Keratinocyte (primary cell): ENCODE measurements at regions not wholly inside any gene's neighbourhood (a gene's known extent, or its start where the extent isn't known, plus 50 kb on each side); places are given as distances from the start of the nearest gene placed in this dataset.

ENCODE experiments used
- DNase-seq: peaks from one replicate; pipeline ENCODE4 v3.0.0-alpha.2; 2011; ENCODE audit warnings: low read depth, missing footprints, low spot score
- FAIRE-seq: peaks from 2 replicates; lab custom pipeline; 2011; peaks lifted over from hg19 to GRCh38; lab: Jason Lieb, UNC
- H2AFZ ChIP-seq: 2 replicates; pipeline ENCODE4 v1.6.0; 2012; ENCODE audit warnings: low read length, control low read depth, inconsistent platforms; ENCODE audit not compliant: control insufficient read depth
- H3K27ac ChIP-seq: 2 replicates; pipeline ENCODE4 v1.5.1; 2011; ENCODE audit warnings: low read length; ENCODE audit not compliant: control insufficient read depth, insufficient read depth
- H3K27me3 ChIP-seq: 3 replicates; pipeline ENCODE4 v1.6.0; 2011; ENCODE audit warnings: low read length; ENCODE audit not compliant: control insufficient read depth, insufficient read depth; ENCODE audit errors: extremely low read depth
- H3K36me3 ChIP-seq, 2 experiments: 2 replicates in 1 of 2; 3 replicates in 1 of 2; pipeline ENCODE4 v1.5.1; 2011; ENCODE audit warnings: low read length in 2 of 2, mild to moderate bottlenecking in 1 of 2; ENCODE audit not compliant: control insufficient read depth in 2 of 2, insufficient read depth in 2 of 2; ENCODE audit errors: extremely low read depth in 1 of 2
- H3K4me1 ChIP-seq: 3 replicates; pipeline ENCODE4 v1.5.1; 2011; ENCODE audit warnings: low read length; ENCODE audit not compliant: control insufficient read depth, insufficient read depth; ENCODE audit errors: extremely low read depth
- H3K4me2 ChIP-seq: 3 replicates; pipeline ENCODE4 v1.6.0; 2011; ENCODE audit warnings: low read depth, low read length; ENCODE audit not compliant: control insufficient read depth, insufficient read depth; ENCODE audit errors: extremely low read depth
- H3K4me3 ChIP-seq, 3 experiments: fragments of 200-600 bp in 1 of 3; sonication (generic) in 1 of 3; 2 replicates in 2 of 3; 3 replicates in 1 of 3; pipeline ENCODE4 v1.5.1; 2011 to 2016; ENCODE audit warnings: low read length in 3 of 3, mild to moderate bottlenecking in 3 of 3, control low read depth in 2 of 3, inconsistent platforms in 1 of 3, low read depth in 1 of 3, mixed read lengths in 1 of 3, mixed run types in 1 of 3, moderate library complexity in 1 of 3; ENCODE audit not compliant: control insufficient read depth in 2 of 3, insufficient read depth in 2 of 3; ENCODE audit errors: extremely low read depth in 1 of 3
- H3K79me2 ChIP-seq: 2 replicates; pipeline ENCODE4 v1.6.0; 2012; ENCODE audit warnings: low read length; ENCODE audit not compliant: control insufficient read depth, insufficient read depth
- H3K9ac ChIP-seq: 3 replicates; pipeline ENCODE4 v1.6.0; 2011; ENCODE audit warnings: low read length; ENCODE audit not compliant: control insufficient read depth, insufficient read depth; ENCODE audit errors: extremely low read depth
- H3K9me1 ChIP-seq: 3 replicates; pipeline ENCODE4 v1.6.0; 2011; ENCODE audit warnings: low read length; ENCODE audit not compliant: control insufficient read depth, insufficient read depth; ENCODE audit errors: extremely low read depth
- H3K9me3 ChIP-seq: 2 replicates; pipeline ENCODE4 v1.5.1; 2012; ENCODE audit warnings: low read depth, low read length; ENCODE audit not compliant: control insufficient read depth
- H4K20me1 ChIP-seq: 3 replicates; pipeline ENCODE4 v1.6.0; 2011; ENCODE audit warnings: low read length; ENCODE audit not compliant: control insufficient read depth, insufficient read depth; ENCODE audit errors: extremely low read depth
- CTCF ChIP-seq, 3 experiments: IDR thresholded peaks in 1 of 3; conservative IDR thresholded peaks in 1 of 3; optimal IDR thresholded peaks in 1 of 3; 2 replicates in 2 of 3; 3 replicates in 1 of 3; pipeline versions ENCODE3 to v1.5.1; 2011; ENCODE audit warnings: low read length in 3 of 3, mild to moderate bottlenecking in 3 of 3, moderate library complexity in 2 of 3, control low read depth in 1 of 3, inconsistent platforms in 1 of 3; ENCODE audit not compliant: insufficient read depth in 2 of 3; ENCODE audit errors: extremely low read depth in 1 of 3
- EZH2 ChIP-seq: IDR thresholded peaks from one replicate; pipeline ENCODE4 v1.6.1; 2012; ENCODE audit warnings: inconsistent platforms, mild to moderate bottlenecking, low read length, moderate library complexity
- dilution Hi-C: fragments of 300-500 bp; cut with MboI; formaldehyde crosslinking; loops from one replicate; pipeline ENCODE4 v1.7.0; 2020; ENCODE audit warnings: low sequenced_read_pairs; ENCODE audit not compliant: extremely low pct_ligation_motif_present

GRCh38 chr13:106700007-106700406 lies 132.1 kb upstream of the ARGLU1 start:
- Histone ChIP-seq H3K4me2 (no peak overlapping the region), H3K27me3 (no peaks in the 10 kb centered on the region), H3K4me1 (no peaks in the 10 kb centered on the region), H3K79me2 (no peaks in the 10 kb centered on the region), H3K4me3 (no peak overlapping the region), H4K20me1 (no peaks in the 10 kb centered on the region), H3K9me3 (no peaks in the 10 kb centered on the region), H2AFZ (no peak overlapping the region), H3K9ac (no peak overlapping the region), H3K9me1 (no peaks in the 10 kb centered on the region), H3K36me3 (no peaks in the 10 kb centered on the region), H3K27ac (no peak overlapping the region)
- dilution Hi-C loops = no loop called here
- DNase-seq = no peak
- FAIRE-seq = no peak
- no peak for TF ChIP-seq CTCF (optimal IDR thresholded peaks at IDR 0.05 in 1 of 3, IDR thresholded peaks at IDR 0.05 in 1 of 3, conservative IDR thresholded peaks at IDR 0.05 in 1 of 3; ENCODE audit: extremely low read depth in 1 of 3, insufficient read depth in 2 of 3, low read length in 3 of 3)

DNA sequence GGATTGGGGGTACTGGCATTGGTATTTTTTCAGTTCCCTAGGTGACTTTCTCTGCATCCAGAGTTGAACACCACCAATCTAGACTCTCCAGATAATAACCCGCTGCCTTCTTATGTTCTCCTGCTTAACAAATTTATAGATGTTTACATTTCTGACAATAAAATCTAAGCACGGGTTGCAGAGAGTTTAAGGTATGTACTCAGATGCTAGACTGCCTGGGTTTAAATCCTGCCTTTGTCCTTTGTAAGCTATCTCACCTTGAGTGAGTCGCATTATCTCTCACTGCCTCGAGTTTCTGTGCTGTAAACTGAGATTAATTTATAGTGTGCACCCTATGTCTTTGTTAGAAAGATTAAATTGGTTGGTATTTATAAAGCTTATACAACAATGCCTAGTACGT lies 131.4 kb upstream of the ARGLU1 start:
- no peaks in the 10 kb centered on the region for H3K9me1 ChIP-seq
- no peak for FAIRE-seq
- no peak overlapping the region for H3K9ac ChIP-seq
- no peak overlapping the region for H3K4me3 ChIP-seq
- no peaks in the 10 kb centered on the region for H3K4me1 ChIP-seq
- no peak overlapping the region for H3K27ac ChIP-seq
- H3K4me2 ChIP-seq = no peak overlapping the region
- dilution Hi-C loops = no loop called here
- no peaks in the 10 kb centered on the region for H4K20me1 ChIP-seq
- no peaks in the 10 kb centered on the region for H3K36me3 ChIP-seq
- DNase-seq = no peak
- no peak overlapping the region for H2AFZ ChIP-seq
- H3K9me3 ChIP-seq = no peaks in the 10 kb centered on the region
- H3K79me2 ChIP-seq = no peaks in the 10 kb centered on the region
- TF ChIP-seq EZH2 (no peak), CTCF (optimal IDR thresholded peaks at IDR 0.05 in 1 of 3, IDR thresholded peaks at IDR 0.05 in 1 of 3, conservative IDR thresholded peaks at IDR 0.05 in 1 of 3; ENCODE audit: extremely low read depth in 1 of 3, insufficient read depth in 2 of 3, low read length in 3 of 3) (no peak)
- H3K27me3 ChIP-seq = no peaks in the 10 kb centered on the region
